Urinary bladder (tissue), 3 donors: ENCODE measurements at regions not wholly inside any gene's neighbourhood (a gene's known extent, or its start where the extent isn't known, plus 50 kb on each side); places are given as distances from the start of the nearest gene placed in this dataset.

Experiments
- DNase-seq: peaks from one replicate; pipeline ENCODE4 v3.0.0-alpha.2; 2015; ENCODE audit errors: extremely low spot score
- H3K27ac ChIP-seq: one replicate; pipeline ENCODE4 v1.5.1; 2013; ENCODE audit warnings: low read depth, mild to moderate bottlenecking, moderate library complexity
- H3K36me3 ChIP-seq: one replicate; pipeline ENCODE4 v1.6.1; 2013; ENCODE audit warnings: mild to moderate bottlenecking, moderate library complexity; ENCODE audit not compliant: insufficient read depth
- H3K4me1 ChIP-seq: one replicate; pipeline ENCODE4 v1.6.1; 2013; ENCODE audit warnings: mild to moderate bottlenecking, moderate library complexity; ENCODE audit not compliant: insufficient read depth
- H3K4me3 ChIP-seq: one replicate; pipeline ENCODE4 v1.5.1; 2013; ENCODE audit warnings: low read depth, low read length
- WGBS: extraction: QIAGEN DNeasy Blood & Tissue Kit; methylation state at CpG from one replicate; pipeline ENCODE4 v1.1.7; 2013; 5-methylcytosine and 5-hydroxymethylcytosine counted together
- donor health status: healthy with polysubstance abuse.
- donor health status: healthy.

DNA sequence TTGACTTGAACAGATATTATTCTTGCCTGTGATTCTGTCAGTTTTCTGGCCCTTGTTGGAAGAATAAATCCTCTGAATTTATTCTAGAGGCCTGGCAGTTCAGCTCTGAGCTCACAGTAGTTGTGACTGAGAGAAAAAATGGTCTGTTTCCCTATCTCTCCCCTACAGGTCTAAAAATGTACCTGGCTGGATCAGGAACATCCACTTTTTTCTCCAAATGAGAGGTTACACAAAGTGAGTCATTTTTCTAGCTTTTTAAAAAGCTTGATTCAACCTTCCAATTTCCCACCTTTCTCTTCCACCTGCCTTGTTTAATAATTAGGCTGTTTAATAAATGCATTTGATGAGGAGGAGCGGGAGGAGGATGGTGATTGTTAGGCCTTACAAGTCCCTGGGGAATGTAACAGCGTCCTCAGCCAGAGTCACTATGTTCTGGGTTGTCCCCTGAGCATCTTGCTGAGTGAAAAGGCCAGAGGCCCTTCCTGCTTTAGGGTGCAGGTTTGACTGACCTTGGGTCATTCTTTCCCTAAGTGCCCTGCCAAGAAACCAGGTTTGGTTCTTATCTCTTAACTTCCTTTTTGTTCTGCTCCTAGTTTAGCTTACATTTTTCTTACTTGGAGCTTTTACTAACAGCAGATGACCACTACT is 91.7 kb upstream of the FUT8 start:
- H3K36me3 ChIP-seq = no peaks in the 10 kb centered on the region
- 82% methylated on average over 2 of the region's 2 CpGs for WGBS
- H3K27ac ChIP-seq = no peak overlapping the region
- H3K4me1 ChIP-seq = no peaks in the 10 kb centered on the region
- no peak overlapping the region for H3K4me3 ChIP-seq
- no peak for DNase-seq

DNA sequence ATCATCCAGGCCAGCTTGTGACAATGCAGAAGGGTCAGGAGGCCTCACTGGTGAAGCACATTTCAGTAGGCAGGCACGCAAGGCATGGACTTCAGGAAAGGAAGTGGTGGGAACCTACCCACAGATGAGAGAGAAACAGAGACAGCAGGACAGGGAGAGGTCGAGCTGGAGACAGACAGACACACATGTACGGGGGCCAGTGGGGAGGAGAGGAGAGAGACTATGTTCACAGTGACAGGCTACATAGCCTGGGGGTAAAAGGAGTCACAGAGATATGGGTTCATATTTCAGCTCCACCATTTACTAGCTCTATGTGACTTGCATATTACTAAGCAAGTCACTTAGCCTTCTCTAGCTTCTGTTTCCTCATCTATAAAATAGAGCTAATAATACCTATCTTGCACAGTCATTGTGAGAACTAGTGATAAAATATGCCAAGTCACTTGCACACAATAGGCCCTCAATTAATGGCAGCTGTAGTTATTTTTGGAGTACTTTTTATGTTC is 91.1 kb upstream of the FUT8 start:
- DNase-seq = no peak
- no peak overlapping the region for H3K4me3 ChIP-seq
- no peaks in the 10 kb centered on the region for H3K4me1 ChIP-seq
- no peak overlapping the region for H3K27ac ChIP-seq
- 87% methylated on average over 3 of the region's 3 CpGs for WGBS
- H3K36me3 ChIP-seq = no peaks in the 10 kb centered on the region

DNA sequence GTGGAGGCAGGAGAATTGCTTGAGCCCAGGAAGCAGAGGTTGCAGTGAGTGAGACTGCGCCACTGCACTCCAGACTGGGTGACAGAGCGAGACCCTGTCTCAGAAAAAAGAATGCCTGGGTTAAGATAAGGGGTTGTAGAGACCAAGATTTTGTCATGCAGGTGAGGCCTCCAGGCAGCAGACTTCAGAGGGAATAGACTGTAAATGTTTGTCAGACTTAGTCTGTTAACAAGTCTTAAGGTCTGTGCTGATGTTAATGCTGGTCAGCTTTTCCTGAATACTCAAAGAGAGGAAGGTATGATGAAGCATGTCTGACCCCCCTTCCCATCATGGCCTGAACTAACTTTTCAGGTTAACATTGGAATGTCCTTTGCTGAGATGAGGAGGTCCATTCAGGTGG is 83.0 kb upstream of the FUT8 start:
- Histone ChIP-seq H3K4me3 (no peak overlapping the region), H3K4me1 (no peaks in the 10 kb centered on the region), H3K36me3 (no peaks in the 10 kb centered on the region), H3K27ac (no peak overlapping the region)
- no peak for DNase-seq
- 96% methylated on average over 2 of the region's 2 CpGs for WGBS

DNA sequence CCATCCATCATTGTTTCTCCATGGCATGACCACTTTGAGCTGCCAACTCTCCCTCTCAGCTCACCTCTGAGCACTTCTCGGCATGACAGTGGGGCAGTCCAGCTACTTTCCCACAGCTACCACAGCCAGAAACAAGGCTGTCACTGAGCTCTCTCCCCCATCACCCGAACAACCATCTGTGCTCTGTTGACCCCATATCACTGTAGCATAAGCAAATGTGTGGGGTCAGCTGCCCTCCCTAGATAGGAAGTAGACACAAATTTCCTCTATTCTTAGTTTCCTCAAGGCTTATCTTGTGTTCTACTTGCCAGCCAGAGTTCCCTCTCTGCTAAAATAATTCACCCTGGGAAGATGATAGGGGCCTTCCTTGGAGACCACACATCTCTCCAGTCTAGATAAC is 82.6 kb upstream of the FUT8 start:
- H3K27ac ChIP-seq = no peak overlapping the region
- WGBS = 76% methylated on average over 2 of the region's 2 CpGs

DNA sequence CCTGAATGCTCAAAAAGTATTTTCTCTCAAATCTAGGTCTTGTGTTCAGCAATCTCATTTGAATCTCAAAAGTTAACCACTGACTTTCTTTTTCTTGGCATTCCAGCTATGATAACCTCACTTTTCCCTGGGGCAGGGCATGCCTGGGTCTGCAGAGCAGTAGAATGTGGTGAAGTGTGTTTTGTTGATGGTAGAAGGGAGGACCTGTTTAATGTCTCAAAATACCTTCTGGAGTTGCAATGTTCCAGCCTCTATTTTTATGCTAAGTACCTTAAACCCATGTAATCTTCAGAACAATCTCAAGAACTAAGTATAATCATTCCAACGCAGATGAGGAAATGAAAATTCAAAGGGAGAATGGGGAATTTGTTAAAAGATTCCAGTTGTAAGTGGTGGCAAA is 82.1 kb upstream of the FUT8 start:
- WGBS = 28% methylated on average over 1 of the region's 1 CpG
- H3K4me1 ChIP-seq = no peaks in the 10 kb centered on the region
- no peak for DNase-seq
- H3K36me3 ChIP-seq = no peaks in the 10 kb centered on the region
- no peak overlapping the region for H3K4me3 ChIP-seq
- no peak overlapping the region for H3K27ac ChIP-seq

More for the DNA sequence above, 82.6 kb upstream of the FUT8 start:
- no peaks in the 10 kb centered on the region for H3K36me3 ChIP-seq
- no peak overlapping the region for H3K4me3 ChIP-seq
- no peaks in the 10 kb centered on the region for H3K4me1 ChIP-seq
- DNase-seq = no peak

DNA sequence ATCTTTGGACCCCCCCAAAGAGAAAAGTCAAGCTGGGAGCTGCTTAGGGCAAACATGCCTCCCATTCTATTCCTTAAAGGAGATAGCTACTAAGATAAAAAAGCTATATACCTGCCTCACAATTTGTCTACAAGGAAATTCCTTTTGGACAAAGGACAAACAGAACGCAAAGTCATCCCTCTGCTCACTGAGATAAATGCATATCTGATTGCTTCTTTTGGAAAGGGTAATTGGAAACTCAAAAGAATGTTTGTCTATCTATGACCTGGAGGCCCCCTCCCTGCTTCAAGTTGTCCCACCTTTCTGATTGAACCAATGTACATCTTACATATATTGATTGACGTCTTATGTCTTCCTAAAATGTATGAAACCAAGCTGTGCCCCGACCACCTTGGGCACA is 80.9 kb upstream of the FUT8 start:
- Histone ChIP-seq H3K27ac (no peak overlapping the region), H3K4me1 (no peaks in the 10 kb centered on the region), H3K36me3 (no peaks in the 10 kb centered on the region), H3K4me3 (no peak overlapping the region)
- no peak for DNase-seq
- WGBS = 93% methylated on average over 3 of the region's 3 CpGs

DNA sequence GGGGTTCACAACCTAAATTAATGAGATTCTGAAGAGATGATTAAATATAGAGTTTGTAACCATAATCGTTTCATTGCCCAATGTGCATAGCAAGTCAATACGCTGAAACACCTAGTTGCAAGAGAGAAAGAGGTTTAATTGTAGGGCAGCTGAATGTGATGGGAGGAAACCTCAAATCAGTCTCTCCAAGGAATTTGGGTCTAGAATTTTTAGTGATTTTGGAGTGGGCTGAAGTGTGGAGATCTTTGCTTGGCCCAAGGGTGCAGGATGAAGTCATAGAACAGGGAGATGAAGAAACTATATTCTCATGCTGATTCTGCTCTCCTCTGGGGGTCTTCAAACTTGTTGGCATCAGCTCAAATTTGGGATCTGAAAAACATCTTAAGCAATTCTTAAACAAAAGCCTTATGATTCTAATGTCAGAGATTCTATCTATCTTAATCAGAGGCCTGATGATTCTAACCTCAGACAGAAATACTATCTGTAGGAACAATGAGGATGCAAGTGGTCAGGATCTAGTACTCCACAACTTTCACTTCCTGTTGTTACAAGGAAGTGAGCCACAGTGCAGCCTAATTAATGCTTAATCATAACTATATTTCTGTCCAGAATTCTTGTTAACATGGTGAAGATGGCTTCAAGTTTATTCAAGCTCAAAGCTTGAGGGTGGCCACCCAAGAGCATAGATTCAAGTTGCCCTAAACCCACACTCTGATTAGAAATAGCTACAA is 80.2 kb upstream of the FUT8 start:
- Histone ChIP-seq H3K4me1 (no peaks in the 10 kb centered on the region), H3K27ac (no peak overlapping the region), H3K4me3 (no peak overlapping the region), H3K36me3 (no peaks in the 10 kb centered on the region)
- no peak for DNase-seq
- WGBS = 89% methylated on average over 2 of the region's 2 CpGs

DNA sequence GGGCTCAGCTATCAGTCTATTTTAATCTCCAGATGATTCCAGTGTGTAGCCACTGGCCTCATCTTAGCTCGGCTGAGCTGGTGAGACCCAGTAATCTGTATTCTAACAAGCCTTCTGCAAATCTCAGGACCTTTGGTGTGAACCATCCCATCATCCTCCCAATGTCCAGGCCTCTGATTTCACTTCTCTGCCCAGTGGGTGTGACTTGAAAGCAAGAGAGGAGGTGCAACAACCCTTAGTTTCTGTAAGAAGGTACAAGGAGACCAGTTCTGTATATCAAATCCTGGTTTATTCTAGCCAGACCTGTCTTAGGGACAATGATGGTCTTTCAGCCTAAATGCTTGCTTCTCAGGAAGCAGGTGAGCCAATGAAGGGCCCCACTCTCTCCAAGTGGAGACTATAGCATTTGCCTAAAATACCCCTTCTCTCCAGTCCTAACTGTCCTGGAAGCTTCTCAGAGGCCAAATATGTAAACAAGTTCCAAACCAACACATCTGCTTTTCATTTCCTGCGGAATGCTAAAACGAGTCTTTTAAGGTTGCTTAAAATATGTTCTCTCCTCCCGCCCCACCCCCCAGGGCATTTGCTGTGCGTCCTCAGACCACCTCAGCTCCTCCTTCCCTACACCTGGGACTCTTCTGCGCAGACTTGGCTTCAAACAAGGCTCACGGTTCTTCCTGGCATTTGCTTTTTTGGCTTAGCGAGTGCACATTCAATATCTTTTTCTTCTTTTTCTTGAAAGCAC is 78.4 kb upstream of the FUT8 start:
- DNase-seq = no peak
- Histone ChIP-seq H3K36me3 (no peaks in the 10 kb centered on the region), H3K27ac (no peak overlapping the region), H3K4me1 (no peaks in the 10 kb centered on the region), H3K4me3 (no peak overlapping the region)
- WGBS = 33% methylated on average over 8 of the region's 8 CpGs

DNA sequence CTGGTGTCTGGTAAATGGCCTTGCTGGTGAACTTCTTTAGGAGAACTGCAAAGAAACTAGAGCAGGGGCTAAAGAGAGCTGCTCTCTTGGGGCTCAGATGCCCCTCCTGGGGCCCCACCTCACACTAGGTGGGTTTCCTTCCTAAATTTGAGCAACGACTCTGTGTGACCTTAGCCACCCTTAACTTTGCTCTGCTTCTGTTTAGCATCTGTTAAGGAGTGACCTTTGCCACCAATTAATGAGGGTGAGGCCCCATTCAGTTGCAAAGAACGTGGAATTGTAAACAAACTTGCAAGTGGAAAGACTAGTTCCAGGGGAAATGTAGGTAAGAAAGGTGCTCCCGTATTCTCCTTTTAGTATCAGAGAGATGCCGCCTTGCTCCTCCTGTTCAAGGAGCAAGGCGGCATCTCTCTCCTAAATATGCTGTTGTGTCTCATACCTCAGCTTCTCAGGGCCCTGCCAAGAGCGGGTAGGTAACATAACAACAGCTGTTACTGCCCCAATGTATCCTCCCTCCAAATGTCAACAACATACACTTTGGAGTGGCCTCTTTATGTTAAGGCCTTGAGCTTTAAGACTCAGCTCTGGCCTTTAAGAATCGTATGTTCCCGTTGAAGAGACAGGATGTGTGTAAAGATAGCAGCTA is 77.6 kb upstream of the FUT8 start:
- 58% methylated on average over 8 of the region's 8 CpGs for WGBS
- no peaks in the 10 kb centered on the region for H3K4me1 ChIP-seq
- no peak overlapping the region for H3K4me3 ChIP-seq
- DNase-seq = no peak
- H3K27ac ChIP-seq = no peak overlapping the region
- no peaks in the 10 kb centered on the region for H3K36me3 ChIP-seq

DNA sequence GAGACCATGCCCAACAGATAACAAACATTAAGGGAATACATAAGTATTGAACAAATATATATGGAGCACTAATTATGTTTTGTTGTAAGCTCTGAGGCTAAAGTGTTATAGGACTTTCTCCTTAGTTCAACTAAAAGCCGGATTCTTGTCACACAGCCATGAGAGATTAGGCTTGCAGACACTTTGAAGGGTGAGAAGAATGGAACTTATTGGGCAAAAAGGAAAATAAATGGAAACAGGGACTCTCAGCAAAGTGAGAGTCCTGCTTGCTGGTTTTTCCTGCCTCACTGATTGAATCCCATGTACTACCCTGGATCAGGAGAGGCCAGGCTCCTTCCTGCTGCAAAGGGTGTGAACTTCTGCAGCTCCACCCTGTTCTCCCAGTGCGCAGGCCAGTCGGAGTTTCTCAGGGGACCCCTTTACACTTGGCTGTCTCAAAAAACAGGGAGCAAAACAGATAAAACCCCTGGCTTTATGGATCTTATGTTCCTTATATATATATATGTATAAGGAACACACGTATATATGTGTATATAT is 77.1 kb upstream of the FUT8 start:
- 83% methylated on average over 4 of the region's 4 CpGs for WGBS
- no peak for DNase-seq
- Histone ChIP-seq H3K4me1 (no peaks in the 10 kb centered on the region), H3K4me3 (no peak overlapping the region), H3K27ac (no peak overlapping the region), H3K36me3 (no peaks in the 10 kb centered on the region)

DNA sequence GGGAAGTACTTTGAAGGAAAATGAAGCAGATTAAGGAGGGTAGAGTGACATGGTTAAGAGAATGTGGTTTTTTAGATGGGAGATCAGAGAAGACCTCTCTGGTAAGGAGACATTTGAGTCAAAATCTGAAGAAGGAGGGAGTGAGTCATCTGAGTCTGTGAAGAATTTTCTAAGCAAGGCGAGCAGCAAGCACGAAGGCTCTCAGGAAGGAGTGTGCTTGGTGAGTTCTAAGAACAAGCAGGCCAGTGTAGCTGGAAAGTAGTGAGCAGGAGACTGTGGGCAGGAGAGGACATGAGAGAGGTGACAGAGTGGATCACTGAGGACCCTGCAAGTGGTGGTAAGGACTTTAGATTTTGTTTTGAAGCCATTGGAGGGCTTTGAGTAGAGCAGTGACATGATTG is 76.3 kb upstream of the FUT8 start:
- no peaks in the 10 kb centered on the region for H3K36me3 ChIP-seq
- no peak overlapping the region for H3K27ac ChIP-seq
- WGBS = 70% methylated on average over 2 of the region's 2 CpGs
- H3K4me1 ChIP-seq = no peaks in the 10 kb centered on the region
- H3K4me3 ChIP-seq = no peak overlapping the region
- no peak for DNase-seq

DNA sequence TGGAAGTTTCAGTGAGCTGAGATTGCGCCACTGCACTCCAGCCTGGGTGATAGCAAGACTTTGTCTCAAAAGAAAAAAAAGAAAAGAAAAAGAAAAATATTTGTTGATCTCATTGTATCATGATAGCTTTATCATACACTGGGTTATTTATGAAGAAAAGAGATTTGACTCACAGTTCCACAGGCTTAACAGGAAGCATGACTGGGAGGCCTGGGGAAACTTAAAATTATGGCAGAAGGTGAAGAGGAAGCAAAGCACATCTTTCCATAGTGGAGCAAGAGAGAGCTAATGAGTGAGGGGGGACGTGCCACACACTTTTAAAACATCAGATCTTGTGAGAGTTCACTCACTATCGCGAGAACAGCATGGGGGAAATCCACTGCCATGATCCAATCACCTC is 72.7 kb upstream of the FUT8 start:
- Histone ChIP-seq H3K4me1 (no peaks in the 10 kb centered on the region), H3K36me3 (no peaks in the 10 kb centered on the region), H3K4me3 (no peak overlapping the region), H3K27ac (no peak overlapping the region)
- 94% methylated on average over 4 of the region's 4 CpGs for WGBS
- no peak for DNase-seq

DNA sequence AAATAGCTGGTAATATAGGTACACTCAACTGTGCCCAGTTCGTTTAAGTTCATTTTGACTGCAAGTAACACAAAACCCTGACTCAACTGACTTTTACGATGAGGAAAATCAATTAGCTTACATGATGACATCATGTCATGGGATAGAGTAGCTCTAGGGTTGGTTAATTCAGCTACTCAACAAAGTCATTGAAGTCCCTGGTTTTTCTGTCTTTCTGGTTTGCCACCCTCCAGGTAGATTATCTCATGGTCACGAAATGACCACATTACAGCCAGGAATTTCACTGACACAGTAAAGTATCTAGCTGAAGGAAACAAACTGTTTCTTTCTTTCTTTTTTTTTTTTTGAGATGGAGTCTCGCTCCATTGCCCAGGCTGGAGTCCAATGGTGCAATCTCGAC is 68.5 kb upstream of the FUT8 start:
- DNase-seq = no peak
- Histone ChIP-seq H3K4me1 (no peaks in the 10 kb centered on the region), H3K36me3 (no peaks in the 10 kb centered on the region), H3K27ac (no peak overlapping the region), H3K4me3 (no peak overlapping the region)
- 91% methylated on average over 5 of the region's 5 CpGs for WGBS
